Nucleus accumbens (tissue), 56 donors: ENCODE measurements at regions not wholly inside any gene's neighbourhood (a gene's known extent, or its start where the extent isn't known, plus 50 kb on each side); places are given as distances from the start of the nearest gene placed in this dataset.
A peak's percentile ranks its signal among the peaks of the same experiment; 100 is the strongest.

Experiments used
- DNase-seq, 56 donors: peaks; one replicate each; lab custom pipeline; 2025; lab: John Stamatoyannopoulos, UW

- DNase-seq: no peak
Observed at GRCh38 chr14:53529519-53529918, 376.4 kb upstream of the DDHD1 start.

- DNase-seq: no peak
Observed at GRCh38 chr14:53528185-53528671, 375.1 kb upstream of the DDHD1 start.

- no peak for DNase-seq
Observed at GRCh38 chr14:53526200-53526599, 373.1 kb upstream of the DDHD1 start.

- no peak for DNase-seq
Observed at GRCh38 chr14:53525608-53526007, 372.5 kb upstream of the DDHD1 start.

GRCh38 chr14:53524391-53524790 is 371.3 kb upstream of the DDHD1 start:
- no peak for DNase-seq

GRCh38 chr14:53523226-53523625 is 370.1 kb upstream of the DDHD1 start:
- DNase-seq: no peak

- no peak for DNase-seq
Observed at GRCh38 chr14:53520078-53520928, 367.2 kb upstream of the DDHD1 start.

GRCh38 chr14:53519137-53519536 is 366.0 kb upstream of the DDHD1 start:
- no peak for DNase-seq

- no peak for DNase-seq
Observed at GRCh38 chr14:53517270-53517960, 364.3 kb upstream of the DDHD1 start.

- DNase-seq: no peak
Observed at GRCh38 chr14:53516261-53516774, 363.2 kb upstream of the DDHD1 start.

GRCh38 chr14:53515276-53515675 is 362.2 kb upstream of the DDHD1 start:
- no peak for DNase-seq

- no peak for DNase-seq
Observed at GRCh38 chr14:53514197-53514596, 361.1 kb upstream of the DDHD1 start.

- no peak for DNase-seq
Observed at GRCh38 chr14:53510281-53510912, 357.3 kb upstream of the DDHD1 start.

GRCh38 chr14:53509276-53510244 is 356.4 kb upstream of the DDHD1 start:
- peak in 7 of 56 donors; percentile 1 to 40 (median 4) for DNase-seq

- no peak for DNase-seq
Observed at GRCh38 chr14:53501361-53502211, 348.5 kb upstream of the DDHD1 start.

GRCh38 chr14:53500191-53500590 is 347.1 kb upstream of the DDHD1 start:
- DNase-seq: no peak

- DNase-seq: no peak
Observed at GRCh38 chr14:53496668-53497067, 343.5 kb upstream of the DDHD1 start.

GRCh38 chr14:53495846-53496343 is 342.8 kb upstream of the DDHD1 start:
- DNase-seq: no peak

- no peak for DNase-seq
Observed at GRCh38 chr14:53494587-53494986, 341.5 kb upstream of the DDHD1 start.
